Endothelial cell of umbilical vein (primary cell): ENCODE measurements at regions not wholly inside any gene's neighbourhood (a gene's known extent, or its start where the extent isn't known, plus 50 kb on each side); places are given as distances from the start of the nearest gene placed in this dataset.

Experiments used
- BruUV-seq: library from RNA; stranded (reverse); fragments of 400-500 nt; replicated peaks from 2 replicates; lab custom pipeline; 2021; lab: Mats Ljungman, UMichigan
- CTCF ChIA-PET: fragments of 300-600, 350-600 bp; sonication (Branson Sonifier 250); formaldehyde crosslinking; loops from one replicate; lab custom pipeline; 2021; ENCODE audit warnings: antibody characterized with exemption, inconsistent platforms; lab: Charles Lee
- POLR2A ChIA-PET: fragments of 300-600, 350-600 bp; sonication (Branson Sonifier 250); formaldehyde crosslinking; loops from one replicate; lab custom pipeline; 2021; ENCODE audit warnings: antibody characterized with exemption, inconsistent platforms; lab: Charles Lee
- DNase-seq: peaks from one replicate; pipeline ENCODE4 v3.0.0-alpha.2; 2011; ENCODE audit warnings: low read depth, low spot score
- FAIRE-seq: peaks from 2 replicates; lab custom pipeline; 2011; peaks lifted over from hg19 to GRCh38; lab: Jason Lieb, UNC
- H2AFZ ChIP-seq: 2 replicates; pipeline ENCODE4 v1.6.0; 2012; ENCODE audit warnings: low read depth, low read length, control low read depth, inconsistent platforms
- H3K27ac ChIP-seq: 2 replicates; pipeline ENCODE4 v1.5.1; 2011; ENCODE audit warnings: low read depth, mild to moderate bottlenecking, control low read depth, low read length, moderate library complexity; ENCODE audit not compliant: insufficient read depth
- H3K27me3 ChIP-seq, 2 experiments: 2 replicates each; pipeline versions ENCODE4 v1.6.0 to v1.6.1; 2011; ENCODE audit warnings: low read length in 2 of 2, mixed read lengths in 1 of 2; ENCODE audit not compliant: control insufficient read depth in 2 of 2, insufficient read depth in 2 of 2
- H3K36me3 ChIP-seq, 2 experiments: 2 replicates in 1 of 2; 3 replicates in 1 of 2; pipeline ENCODE4 v1.5.1; 2011; ENCODE audit warnings: low read length in 2 of 2, mild to moderate bottlenecking in 1 of 2, moderate library complexity in 1 of 2; ENCODE audit not compliant: control insufficient read depth in 2 of 2, insufficient read depth in 2 of 2; ENCODE audit errors: extremely low read depth in 1 of 2
- H3K4me1 ChIP-seq: 3 replicates; pipeline ENCODE4 v1.5.1; 2011; ENCODE audit warnings: mild to moderate bottlenecking, low read length; ENCODE audit not compliant: control insufficient read depth, insufficient read depth; ENCODE audit errors: extremely low read depth
- H3K4me2 ChIP-seq: 2 replicates; pipeline ENCODE4 v1.6.1; 2011; ENCODE audit warnings: low read length, control low read depth, mixed read lengths; ENCODE audit not compliant: insufficient read depth
- H3K4me3 ChIP-seq, 3 experiments: fragments of 200-600 bp in 1 of 3; sonication (generic), shearing (Covaris generic) in 1 of 3; replicated peaks in 1 of 3; 2 replicates each; pipeline ENCODE4 v1.5.1; 2011 to 2016; ENCODE audit warnings: control low read depth in 3 of 3, low read length in 3 of 3, mild to moderate bottlenecking in 2 of 3, inconsistent platforms in 1 of 3, low read depth in 1 of 3, moderate library complexity in 1 of 3; ENCODE audit not compliant: insufficient read depth in 1 of 3
- H3K79me2 ChIP-seq: 2 replicates; pipeline ENCODE4 v1.6.0; 2012; ENCODE audit warnings: low read length, inconsistent platforms; ENCODE audit not compliant: control insufficient read depth, insufficient read depth
- H3K9ac ChIP-seq: replicated peaks from 2 replicates; pipeline ENCODE3; 2011; ENCODE audit warnings: low read length, control low read depth; ENCODE audit not compliant: insufficient read depth; ENCODE audit errors: extremely low read depth
- H3K9me1 ChIP-seq: replicated peaks from 3 replicates; pipeline ENCODE4 v1.6.0; 2011; ENCODE audit warnings: mild to moderate bottlenecking, low read length; ENCODE audit not compliant: control insufficient read depth, insufficient read depth; ENCODE audit errors: extremely low read depth
- H3K9me3 ChIP-seq: replicated peaks from 2 replicates; pipeline ENCODE4 v1.5.1; 2012; ENCODE audit warnings: low read length, inconsistent platforms; ENCODE audit not compliant: control insufficient read depth, insufficient read depth
- H4K20me1 ChIP-seq: replicated peaks from 2 replicates; pipeline ENCODE3; 2011; ENCODE audit warnings: mild to moderate bottlenecking, low read length; ENCODE audit not compliant: control insufficient read depth, insufficient read depth; ENCODE audit errors: extremely low read depth
- EZH2 ChIP-seq: IDR thresholded peaks from 2 replicates; pipeline ENCODE4 v1.6.1; 2012; ENCODE audit warnings: borderline replicate concordance, low read depth, mild to moderate bottlenecking, moderate library complexity, low read length, inconsistent platforms; ENCODE audit not compliant: severe bottlenecking
- FOS ChIP-seq: IDR thresholded peaks from 2 replicates; pipeline ENCODE4 v1.6.1; 2011; ENCODE audit warnings: mild to moderate bottlenecking, low read length, moderate library complexity, borderline replicate concordance; ENCODE audit not compliant: insufficient read depth
- GATA2 ChIP-seq: IDR thresholded peaks from 2 replicates; pipeline ENCODE4 v1.7.0; 2011; ENCODE audit warnings: low read depth, mild to moderate bottlenecking, moderate library complexity, mixed read lengths, low read length; ENCODE audit not compliant: insufficient read length, insufficient read depth
- JUN ChIP-seq: IDR thresholded peaks from 2 replicates; pipeline ENCODE4 v1.6.1; 2011; ENCODE audit warnings: borderline replicate concordance, low read depth; ENCODE audit not compliant: insufficient read length, insufficient read depth
- MAX ChIP-seq: IDR thresholded peaks from 2 replicates; pipeline ENCODE4 v1.6.1; 2011; ENCODE audit not compliant: insufficient read depth, insufficient read length
- MYC ChIP-seq: IDR thresholded peaks from one replicate; pipeline ENCODE4 v1.6.1; 2011; ENCODE audit warnings: mild to moderate bottlenecking, low read depth, low read length
- POLR2A ChIP-seq: IDR thresholded peaks from 2 replicates; pipeline ENCODE4 v1.6.1; 2012; ENCODE audit warnings: low read depth, mild to moderate bottlenecking, control low read depth, low read length
- POLR2AphosphoS5 ChIP-seq: IDR thresholded peaks from 2 replicates; pipeline ENCODE4 v1.6.1; 2012; ENCODE audit warnings: low read depth, mild to moderate bottlenecking, control low read depth, low read length, moderate library complexity; ENCODE audit not compliant: insufficient read depth
- dilution Hi-C: fragments of 300-500 bp; cut with MboI; formaldehyde crosslinking; loops from one replicate; pipeline ENCODE4 v1.15.0; 2019; ENCODE audit warnings: low sequenced_read_pairs; ENCODE audit not compliant: extremely low pct_ligation_motif_present
- intact Hi-C: fragments of 100-400 bp; cut with micrococcal nuclease; formaldehyde crosslinking; loops from one replicate; pipeline ENCODE4 v1.10.0; 2022
- TF ChIP-seq, protein P1 (sequence below), 2 donors: IDR thresholded peaks; 1 replicate in 1 of 2; 2 replicates in 1 of 2; pipeline ENCODE4 v1.5.1; 2011; ENCODE audit warnings: low read length in 2 of 2, mild to moderate bottlenecking in 2 of 2, moderate library complexity in 2 of 2, control low read depth in 1 of 2, inconsistent platforms in 1 of 2, low read depth in 1 of 2; ENCODE audit not compliant: insufficient read depth in 1 of 2; ENCODE audit errors: extremely low read depth in 1 of 2

- no peak overlapping the region for H2AFZ ChIP-seq
- ChIA-PET CTCF (no interaction called here), POLR2A (no interaction called here)
- BruUV-seq: no TSS peak
- H3K4me1 ChIP-seq: peaks cover 8% of the 10 kb centered on the region
- DNase-seq (no peak), FAIRE-seq (no peak)
- no peaks in the 10 kb centered on the region for H3K79me2 ChIP-seq
- no peak overlapping the region for H3K4me3 ChIP-seq
- H3K4me2 ChIP-seq: no peak overlapping the region
- no peaks in the 10 kb centered on the region for H3K27me3 ChIP-seq
- no peak overlapping the region for H3K27ac ChIP-seq
- no peaks in the 10 kb centered on the region for H3K36me3 ChIP-seq
- H3K9me3 ChIP-seq: no peaks in the 10 kb centered on the region
- no peaks in the 10 kb centered on the region for H4K20me1 ChIP-seq
- TF ChIP-seq POLR2A (no peak), JUN (no peak), POLR2AphosphoS5 (no peak), GATA2 (no peak), MYC (no peak), EZH2 (no peak), MAX (no peak), FOS (no peak)
- TF ChIP-seq, protein P1, sequence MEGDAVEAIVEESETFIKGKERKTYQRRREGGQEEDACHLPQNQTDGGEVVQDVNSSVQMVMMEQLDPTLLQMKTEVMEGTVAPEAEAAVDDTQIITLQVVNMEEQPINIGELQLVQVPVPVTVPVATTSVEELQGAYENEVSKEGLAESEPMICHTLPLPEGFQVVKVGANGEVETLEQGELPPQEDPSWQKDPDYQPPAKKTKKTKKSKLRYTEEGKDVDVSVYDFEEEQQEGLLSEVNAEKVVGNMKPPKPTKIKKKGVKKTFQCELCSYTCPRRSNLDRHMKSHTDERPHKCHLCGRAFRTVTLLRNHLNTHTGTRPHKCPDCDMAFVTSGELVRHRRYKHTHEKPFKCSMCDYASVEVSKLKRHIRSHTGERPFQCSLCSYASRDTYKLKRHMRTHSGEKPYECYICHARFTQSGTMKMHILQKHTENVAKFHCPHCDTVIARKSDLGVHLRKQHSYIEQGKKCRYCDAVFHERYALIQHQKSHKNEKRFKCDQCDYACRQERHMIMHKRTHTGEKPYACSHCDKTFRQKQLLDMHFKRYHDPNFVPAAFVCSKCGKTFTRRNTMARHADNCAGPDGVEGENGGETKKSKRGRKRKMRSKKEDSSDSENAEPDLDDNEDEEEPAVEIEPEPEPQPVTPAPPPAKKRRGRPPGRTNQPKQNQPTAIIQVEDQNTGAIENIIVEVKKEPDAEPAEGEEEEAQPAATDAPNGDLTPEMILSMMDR (IDR thresholded peaks at IDR 0.05; ENCODE audit: extremely low read depth in 1 of 2, insufficient read depth in 1 of 2, low read depth in 1 of 2, low read length in 2 of 2): no peak
- dilution Hi-C loops (no loop called here), intact Hi-C loops (no loop called here)
- no peak overlapping the region for H3K9ac ChIP-seq
- H3K9me1 ChIP-seq: no peaks in the 10 kb centered on the region
Measured at GRCh38 chr15:62775932-62776331, 266.6 kb upstream of the TPM1 start.
